GM19372 (cell line): ENCODE measurements at regions not wholly inside any gene's neighbourhood (a gene's known extent, or its start where the extent isn't known, plus 50 kb on each side); places are given as distances from the start of the nearest gene placed in this dataset.

Source experiments
- ATAC-seq: cut with Tn5 transposase; IDR thresholded peaks from one replicate; pipeline ENCODE4 v1.9.1; 2021; ENCODE audit warnings: mild to moderate bottlenecking, low read depth, moderate library complexity; ENCODE audit not compliant: unreplicated experiment

- ATAC-seq = no peak
Observed at GRCh38 chr6:105886066-105886813, 199.9 kb upstream of the PRDM1 start.

GRCh38 chr6:105884426-105884825, 201.7 kb upstream of the PRDM1 start:
- ATAC-seq = no peak

- ATAC-seq = no peak
Observed at GRCh38 chr6:105884011-105884410, 202.1 kb upstream of the PRDM1 start.

GRCh38 chr6:105882828-105883227, 203.3 kb upstream of the PRDM1 start:
- ATAC-seq = no peak

- no peak for ATAC-seq
Observed at GRCh38 chr6:105882121-105882803, 203.9 kb upstream of the PRDM1 start.

GRCh38 chr6:105881608-105882007, 204.5 kb upstream of the PRDM1 start:
- ATAC-seq = no peak

GRCh38 chr6:105880030-105880492, 206.1 kb upstream of the PRDM1 start:
- ATAC-seq = no peak

- ATAC-seq = no peak
Observed at GRCh38 chr6:105879146-105879545, 207.0 kb upstream of the PRDM1 start.

- ATAC-seq = no peak
Observed at GRCh38 chr6:105875974-105876640, 210.0 kb upstream of the PRDM1 start.

GRCh38 chr6:105874835-105875626, 211.1 kb upstream of the PRDM1 start:
- no peak for ATAC-seq

GRCh38 chr6:105873799-105874198, 212.3 kb upstream of the PRDM1 start:
- no peak for ATAC-seq

GRCh38 chr6:105873211-105873704, 212.9 kb upstream of the PRDM1 start:
- no peak for ATAC-seq

GRCh38 chr6:105872249-105872648, 213.9 kb upstream of the PRDM1 start:
- ATAC-seq = no peak

- no peak for ATAC-seq
Observed at GRCh38 chr6:105871542-105871941, 214.6 kb upstream of the PRDM1 start.

- ATAC-seq = no peak
Observed at GRCh38 chr6:105869835-105870440, 216.2 kb upstream of the PRDM1 start.

GRCh38 chr6:105868823-105869460, 217.2 kb upstream of the PRDM1 start:
- ATAC-seq = no peak

GRCh38 chr6:105867821-105868220, 218.3 kb upstream of the PRDM1 start:
- ATAC-seq = no peak

- ATAC-seq = no peak
Observed at GRCh38 chr6:105867277-105867676, 218.9 kb upstream of the PRDM1 start.

- no peak for ATAC-seq
Observed at GRCh38 chr6:105862936-105863607, 223.1 kb upstream of the PRDM1 start.
